ENCODE measurements at regions not wholly inside any gene's neighbourhood (a gene's known extent, or its start where the extent isn't known, plus 50 kb on each side); places are given as distances from the start of the nearest gene placed in this dataset.
A peak's percentile ranks its signal among the peaks of the same experiment; 100 is the strongest.

DNA sequence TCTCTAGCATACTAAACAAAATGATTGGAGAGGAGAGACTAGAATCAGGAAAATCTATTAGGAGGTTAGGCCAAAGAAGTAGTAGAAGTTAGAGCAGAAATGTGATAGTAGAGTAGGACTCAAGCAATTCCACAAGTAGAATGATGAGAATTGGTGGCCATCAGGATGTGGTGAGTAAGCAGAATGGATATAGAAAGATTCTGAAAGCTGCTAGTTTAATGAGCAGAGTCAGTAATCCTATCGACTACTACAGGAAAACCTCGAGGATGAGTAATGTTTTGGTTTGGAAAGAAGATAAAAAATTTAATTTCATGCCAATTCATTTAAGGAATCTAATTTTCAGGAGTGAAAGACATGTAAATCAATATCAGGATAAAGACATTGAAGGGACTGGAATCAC, 648.3 kb upstream of the PHF14 start:
- H3K4me3 ChIP-seq (ENCODE audit: low read depth, low read length): no peak overlapping the region
- no peak for DNase-seq (ENCODE audit: low read depth)
- TF ChIP-seq, protein P1, sequence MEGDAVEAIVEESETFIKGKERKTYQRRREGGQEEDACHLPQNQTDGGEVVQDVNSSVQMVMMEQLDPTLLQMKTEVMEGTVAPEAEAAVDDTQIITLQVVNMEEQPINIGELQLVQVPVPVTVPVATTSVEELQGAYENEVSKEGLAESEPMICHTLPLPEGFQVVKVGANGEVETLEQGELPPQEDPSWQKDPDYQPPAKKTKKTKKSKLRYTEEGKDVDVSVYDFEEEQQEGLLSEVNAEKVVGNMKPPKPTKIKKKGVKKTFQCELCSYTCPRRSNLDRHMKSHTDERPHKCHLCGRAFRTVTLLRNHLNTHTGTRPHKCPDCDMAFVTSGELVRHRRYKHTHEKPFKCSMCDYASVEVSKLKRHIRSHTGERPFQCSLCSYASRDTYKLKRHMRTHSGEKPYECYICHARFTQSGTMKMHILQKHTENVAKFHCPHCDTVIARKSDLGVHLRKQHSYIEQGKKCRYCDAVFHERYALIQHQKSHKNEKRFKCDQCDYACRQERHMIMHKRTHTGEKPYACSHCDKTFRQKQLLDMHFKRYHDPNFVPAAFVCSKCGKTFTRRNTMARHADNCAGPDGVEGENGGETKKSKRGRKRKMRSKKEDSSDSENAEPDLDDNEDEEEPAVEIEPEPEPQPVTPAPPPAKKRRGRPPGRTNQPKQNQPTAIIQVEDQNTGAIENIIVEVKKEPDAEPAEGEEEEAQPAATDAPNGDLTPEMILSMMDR (IDR thresholded peaks at IDR 0.05; ENCODE audit: low read depth, low read length): no peak
- TF ChIP-seq MYC (IDR thresholded peaks at IDR 0.05; ENCODE audit: low read depth, low read length) (no peak), POLR2A (IDR thresholded peaks at IDR 0.05; ENCODE audit: extremely low read depth, insufficient read length) (no peak)
- TF ChIP-seq, protein P2, sequence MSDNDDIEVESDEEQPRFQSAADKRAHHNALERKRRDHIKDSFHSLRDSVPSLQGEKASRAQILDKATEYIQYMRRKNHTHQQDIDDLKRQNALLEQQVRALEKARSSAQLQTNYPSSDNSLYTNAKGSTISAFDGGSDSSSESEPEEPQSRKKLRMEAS (IDR thresholded peaks at IDR 0.05; ENCODE audit: low read depth, low read length): no peak

- no peak overlapping the region for H3K4me3 ChIP-seq (ENCODE audit: low read depth, low read length)
- TF ChIP-seq POLR2A (IDR thresholded peaks at IDR 0.05; ENCODE audit: extremely low read depth, insufficient read length) (no peak), MYC (IDR thresholded peaks at IDR 0.05; ENCODE audit: low read depth, low read length) (no peak)
- TF ChIP-seq, protein P1 (IDR thresholded peaks at IDR 0.05; ENCODE audit: low read depth, low read length): no peak
- TF ChIP-seq, protein P2 (IDR thresholded peaks at IDR 0.05; ENCODE audit: low read depth, low read length): no peak
- DNase-seq (ENCODE audit: low read depth): no peak
Measured at GRCh38 chr7:10343108-10343507, 630.6 kb upstream of the PHF14 start.

DNA sequence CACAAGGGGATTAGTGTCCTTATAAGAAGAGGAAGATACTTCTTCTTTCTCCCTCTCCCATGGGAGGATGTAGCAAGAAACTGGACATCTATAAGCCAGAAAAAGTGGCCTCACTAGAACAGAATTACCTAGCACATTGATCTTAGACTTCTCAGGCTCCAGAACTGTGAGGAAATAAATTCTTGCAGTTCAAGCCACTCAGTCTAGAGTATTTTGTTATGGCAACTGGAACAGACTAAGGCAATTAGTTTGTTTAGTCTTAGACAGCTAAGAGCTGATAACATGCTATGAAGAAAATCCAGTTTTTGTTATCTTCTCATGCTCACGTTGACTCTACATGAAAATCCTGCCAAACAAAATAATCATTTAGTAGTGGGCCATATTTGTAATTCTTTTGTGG, 627.6 kb upstream of the PHF14 start:
- no peak for TF ChIP-seq MYC (IDR thresholded peaks at IDR 0.05; ENCODE audit: low read depth, low read length)
- TF ChIP-seq, protein P1 (IDR thresholded peaks at IDR 0.05; ENCODE audit: low read depth, low read length): no peak
- TF ChIP-seq, protein P2 (IDR thresholded peaks at IDR 0.05; ENCODE audit: low read depth, low read length): no peak
- no peak for TF ChIP-seq POLR2A (IDR thresholded peaks at IDR 0.05; ENCODE audit: extremely low read depth, insufficient read length)
- no peak overlapping the region for H3K4me3 ChIP-seq (ENCODE audit: low read depth, low read length)
- no peak for DNase-seq (ENCODE audit: low read depth)

DNA sequence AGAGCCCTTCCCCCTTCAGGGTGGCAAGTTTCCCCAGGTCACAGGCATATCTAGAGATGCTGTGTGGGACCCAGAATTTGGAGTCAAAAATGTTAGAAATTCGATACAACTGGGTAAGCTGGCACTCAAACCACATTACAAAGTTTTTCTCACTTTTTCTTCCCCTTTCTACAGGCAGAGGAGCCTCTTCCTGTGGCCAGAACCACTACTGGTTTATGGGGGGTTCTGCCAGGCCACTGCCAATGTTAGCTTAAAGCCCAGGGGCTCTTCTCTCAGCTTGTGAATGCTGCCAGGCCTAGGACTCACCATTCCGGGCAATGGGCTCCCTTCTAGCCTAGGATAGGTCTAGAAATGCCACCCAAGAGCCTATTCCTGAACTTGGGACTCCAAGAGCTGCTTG, 617.9 kb upstream of the PHF14 start:
- DNase-seq (ENCODE audit: low read depth): peak; percentile 11
- TF ChIP-seq POLR2A (IDR thresholded peaks at IDR 0.05; ENCODE audit: extremely low read depth, insufficient read length): no peak
- TF ChIP-seq MYC (IDR thresholded peaks at IDR 0.05; ENCODE audit: low read depth, low read length): no peak
- TF ChIP-seq, protein P1 (IDR thresholded peaks at IDR 0.05; ENCODE audit: low read depth, low read length): no peak
- TF ChIP-seq, protein P2 (IDR thresholded peaks at IDR 0.05; ENCODE audit: low read depth, low read length): no peak
- H3K4me3 ChIP-seq (ENCODE audit: low read depth, low read length): no peak overlapping the region

DNA sequence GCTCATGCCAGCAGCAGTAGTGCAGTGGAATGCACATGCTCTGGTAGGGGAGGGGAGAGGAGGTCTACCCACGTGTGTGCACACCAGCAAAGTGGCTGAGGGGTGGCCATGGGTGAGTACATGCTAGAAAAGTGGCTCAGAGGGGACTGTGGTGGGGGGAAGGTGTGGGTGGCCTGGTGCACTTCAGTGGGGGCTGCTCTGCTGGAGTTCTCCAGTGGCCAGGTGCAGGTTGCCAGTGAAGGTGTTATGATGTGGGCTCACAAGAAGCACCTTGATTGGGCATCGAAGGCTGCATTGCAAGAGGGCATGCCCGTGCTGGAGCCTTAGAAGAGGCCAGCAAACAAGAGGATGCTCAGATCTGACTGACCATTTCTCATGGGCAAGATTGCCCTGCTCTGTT, 613.6 kb upstream of the PHF14 start:
- DNase-seq (ENCODE audit: low read depth): no peak
- H3K4me3 ChIP-seq (ENCODE audit: low read depth, low read length): no peak overlapping the region
- TF ChIP-seq MYC (IDR thresholded peaks at IDR 0.05; ENCODE audit: low read depth, low read length): no peak
- TF ChIP-seq, protein P1 (IDR thresholded peaks at IDR 0.05; ENCODE audit: low read depth, low read length): no peak
- TF ChIP-seq, protein P2 (IDR thresholded peaks at IDR 0.05; ENCODE audit: low read depth, low read length): no peak
- no peak for TF ChIP-seq POLR2A (IDR thresholded peaks at IDR 0.05; ENCODE audit: extremely low read depth, insufficient read length)

DNA sequence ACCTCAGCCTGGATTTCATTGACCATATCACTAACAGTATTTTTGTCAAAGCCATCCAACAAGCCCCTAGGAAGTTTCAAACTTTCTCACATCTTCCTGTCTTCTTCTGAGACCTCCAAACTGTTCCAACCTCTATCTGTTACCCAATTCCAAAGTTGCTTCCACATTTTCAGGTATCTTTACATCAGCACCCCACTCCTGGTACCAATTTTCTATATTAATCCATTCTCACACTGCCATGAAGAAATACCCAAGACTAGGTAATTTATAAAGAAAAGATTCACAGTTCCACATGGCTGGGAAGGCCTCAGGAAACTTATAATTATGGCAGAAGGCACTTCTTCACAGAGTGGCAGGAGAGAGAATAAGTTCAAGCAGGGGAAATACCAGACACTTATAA, 571.9 kb upstream of the PHF14 start:
- no peak for DNase-seq (ENCODE audit: low read depth)
- TF ChIP-seq MYC (IDR thresholded peaks at IDR 0.05; ENCODE audit: low read depth, low read length) (no peak), POLR2A (IDR thresholded peaks at IDR 0.05; ENCODE audit: extremely low read depth, insufficient read length) (no peak)
- TF ChIP-seq, protein P2 (IDR thresholded peaks at IDR 0.05; ENCODE audit: low read depth, low read length): no peak
- TF ChIP-seq, protein P1 (IDR thresholded peaks at IDR 0.05; ENCODE audit: low read depth, low read length): no peak
- H3K4me3 ChIP-seq (ENCODE audit: low read depth, low read length): no peak overlapping the region

Data from NB4 (cell line).